ENCODE measurements at regions not wholly inside any gene's neighbourhood (a gene's known extent, or its start where the extent isn't known, plus 50 kb on each side); places are given as distances from the start of the nearest gene placed in this dataset.

- TF ChIP-seq ZNF710 (CRISPR knock-in tag; IDR thresholded peaks at IDR 0.05; ENCODE audit: borderline replicate concordance), result no peak
- no peak for TF ChIP-seq MYC (CRISPR knock-in tag; IDR thresholded peaks at IDR 0.05; ENCODE audit: borderline replicate concordance)
- TF ChIP-seq, protein P1, sequence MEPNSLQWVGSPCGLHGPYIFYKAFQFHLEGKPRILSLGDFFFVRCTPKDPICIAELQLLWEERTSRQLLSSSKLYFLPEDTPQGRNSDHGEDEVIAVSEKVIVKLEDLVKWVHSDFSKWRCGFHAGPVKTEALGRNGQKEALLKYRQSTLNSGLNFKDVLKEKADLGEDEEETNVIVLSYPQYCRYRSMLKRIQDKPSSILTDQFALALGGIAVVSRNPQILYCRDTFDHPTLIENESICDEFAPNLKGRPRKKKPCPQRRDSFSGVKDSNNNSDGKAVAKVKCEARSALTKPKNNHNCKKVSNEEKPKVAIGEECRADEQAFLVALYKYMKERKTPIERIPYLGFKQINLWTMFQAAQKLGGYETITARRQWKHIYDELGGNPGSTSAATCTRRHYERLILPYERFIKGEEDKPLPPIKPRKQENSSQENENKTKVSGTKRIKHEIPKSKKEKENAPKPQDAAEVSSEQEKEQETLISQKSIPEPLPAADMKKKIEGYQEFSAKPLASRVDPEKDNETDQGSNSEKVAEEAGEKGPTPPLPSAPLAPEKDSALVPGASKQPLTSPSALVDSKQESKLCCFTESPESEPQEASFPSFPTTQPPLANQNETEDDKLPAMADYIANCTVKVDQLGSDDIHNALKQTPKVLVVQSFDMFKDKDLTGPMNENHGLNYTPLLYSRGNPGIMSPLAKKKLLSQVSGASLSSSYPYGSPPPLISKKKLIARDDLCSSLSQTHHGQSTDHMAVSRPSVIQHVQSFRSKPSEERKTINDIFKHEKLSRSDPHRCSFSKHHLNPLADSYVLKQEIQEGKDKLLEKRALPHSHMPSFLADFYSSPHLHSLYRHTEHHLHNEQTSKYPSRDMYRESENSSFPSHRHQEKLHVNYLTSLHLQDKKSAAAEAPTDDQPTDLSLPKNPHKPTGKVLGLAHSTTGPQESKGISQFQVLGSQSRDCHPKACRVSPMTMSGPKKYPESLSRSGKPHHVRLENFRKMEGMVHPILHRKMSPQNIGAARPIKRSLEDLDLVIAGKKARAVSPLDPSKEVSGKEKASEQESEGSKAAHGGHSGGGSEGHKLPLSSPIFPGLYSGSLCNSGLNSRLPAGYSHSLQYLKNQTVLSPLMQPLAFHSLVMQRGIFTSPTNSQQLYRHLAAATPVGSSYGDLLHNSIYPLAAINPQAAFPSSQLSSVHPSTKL (CRISPR knock-in tag; IDR thresholded peaks at IDR 0.05), result no peak
- TF ChIP-seq, protein P2, sequence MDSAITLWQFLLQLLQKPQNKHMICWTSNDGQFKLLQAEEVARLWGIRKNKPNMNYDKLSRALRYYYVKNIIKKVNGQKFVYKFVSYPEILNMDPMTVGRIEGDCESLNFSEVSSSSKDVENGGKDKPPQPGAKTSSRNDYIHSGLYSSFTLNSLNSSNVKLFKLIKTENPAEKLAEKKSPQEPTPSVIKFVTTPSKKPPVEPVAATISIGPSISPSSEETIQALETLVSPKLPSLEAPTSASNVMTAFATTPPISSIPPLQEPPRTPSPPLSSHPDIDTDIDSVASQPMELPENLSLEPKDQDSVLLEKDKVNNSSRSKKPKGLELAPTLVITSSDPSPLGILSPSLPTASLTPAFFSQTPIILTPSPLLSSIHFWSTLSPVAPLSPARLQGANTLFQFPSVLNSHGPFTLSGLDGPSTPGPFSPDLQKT (CRISPR knock-in tag; IDR thresholded peaks at IDR 0.05; ENCODE audit: borderline replicate concordance), result no peak
- no peak for TF ChIP-seq ZNF296 (CRISPR knock-in tag; conservative IDR thresholded peaks at IDR 0.05)
- no peak for TF ChIP-seq CREB1 (IDR thresholded peaks at IDR 0.05)
- TF ChIP-seq CREB1 (CRISPR knock-in tag; IDR thresholded peaks at IDR 0.05), result no peak
Observed at GRCh38 chr13:37369616-37370015, 229.0 kb downstream of the POSTN start (continued).

Data from HepG2 (cell line).